HUES48 (cell line): ENCODE measurements at regions not wholly inside any gene's neighbourhood (a gene's known extent, or its start where the extent isn't known, plus 50 kb on each side); places are given as distances from the start of the nearest gene placed in this dataset.

Experiments used
- H3K27ac ChIP-seq: one replicate; pipeline ENCODE4 v1.7.0; 2013; ENCODE audit warnings: low read depth, low read length, inconsistent platforms
- H3K27me3 ChIP-seq: 2 replicates; pipeline ENCODE4 v1.6.1; 2013; ENCODE audit warnings: mild to moderate bottlenecking, low read length; ENCODE audit not compliant: control insufficient read depth, insufficient read depth
- H3K36me3 ChIP-seq: 2 replicates; pipeline ENCODE4 v1.6.1; 2013; ENCODE audit warnings: low read length; ENCODE audit not compliant: control insufficient read depth, insufficient read depth
- H3K4me1 ChIP-seq: 2 replicates; pipeline ENCODE4 v1.6.1; 2013; ENCODE audit warnings: mild to moderate bottlenecking, low read length; ENCODE audit not compliant: control insufficient read depth, insufficient read depth
- H3K4me3 ChIP-seq: 2 replicates; pipeline ENCODE4 v1.5.1; 2013; ENCODE audit warnings: mild to moderate bottlenecking, low read depth, low read length
- H3K9ac ChIP-seq: 2 replicates; pipeline ENCODE4 v1.6.1; 2013; ENCODE audit warnings: mild to moderate bottlenecking, low read depth, low read length, moderate library complexity
- H3K9me3 ChIP-seq: 2 replicates; pipeline ENCODE4 v1.6.1; 2013; ENCODE audit warnings: low read length; ENCODE audit not compliant: control insufficient read depth, insufficient read depth

DNA sequence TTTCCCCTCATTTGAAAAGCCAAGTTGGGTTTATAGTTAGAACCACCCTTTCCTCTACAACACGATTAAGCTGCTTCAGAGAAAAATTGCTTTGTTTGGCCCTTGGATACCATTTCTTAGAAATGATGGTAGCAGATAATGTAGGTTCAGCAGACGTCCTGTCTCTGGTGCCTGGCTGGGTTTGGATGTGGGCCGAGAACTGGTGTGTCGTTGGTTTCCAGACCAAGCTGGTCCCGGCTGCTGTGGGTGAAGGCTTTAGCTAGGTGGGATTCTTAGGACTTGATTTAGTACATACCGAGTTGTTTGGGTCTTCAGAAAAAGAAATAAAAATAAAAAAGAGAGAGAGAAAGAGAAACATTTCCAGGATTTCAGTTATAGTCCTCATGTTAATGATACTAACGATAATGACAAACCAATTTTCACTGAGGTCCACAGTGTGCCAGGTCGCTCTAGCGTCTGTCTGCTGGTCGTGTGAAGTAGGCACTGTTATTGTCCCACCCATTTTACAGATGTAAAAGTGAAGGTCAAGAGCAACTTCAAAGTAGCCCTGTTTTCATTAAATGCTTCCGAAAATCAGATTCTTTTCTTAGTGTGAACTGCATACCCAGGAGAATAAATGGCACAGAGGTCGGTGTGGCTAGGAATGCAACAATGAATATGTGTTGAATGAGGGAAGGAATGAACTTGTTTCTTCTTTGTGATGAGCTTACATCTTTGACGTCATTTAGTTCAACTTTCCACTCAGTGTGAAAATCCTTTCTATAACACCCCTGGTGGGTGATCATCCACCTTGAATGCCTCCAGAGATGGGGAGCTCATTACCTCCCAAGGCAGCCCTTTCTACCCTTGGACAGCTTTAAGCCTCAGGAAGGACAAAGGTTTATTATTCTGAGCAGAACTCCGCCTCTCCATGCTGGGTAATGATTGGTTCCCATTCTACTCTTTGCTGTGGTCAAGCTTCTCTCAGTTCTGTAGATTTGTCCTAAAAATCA is 115.9 kb downstream of the INHBB start:
- no peaks in the 10 kb centered on the region for H3K36me3 ChIP-seq
- peaks cover 91% of the 10 kb centered on the region for H3K27me3 ChIP-seq
- no peaks in the 10 kb centered on the region for H3K9me3 ChIP-seq
- no peak overlapping the region for H3K4me3 ChIP-seq
- peaks cover 10% of the 10 kb centered on the region for H3K4me1 ChIP-seq
- H3K9ac ChIP-seq: no peak overlapping the region
- no peak overlapping the region for H3K27ac ChIP-seq

DNA sequence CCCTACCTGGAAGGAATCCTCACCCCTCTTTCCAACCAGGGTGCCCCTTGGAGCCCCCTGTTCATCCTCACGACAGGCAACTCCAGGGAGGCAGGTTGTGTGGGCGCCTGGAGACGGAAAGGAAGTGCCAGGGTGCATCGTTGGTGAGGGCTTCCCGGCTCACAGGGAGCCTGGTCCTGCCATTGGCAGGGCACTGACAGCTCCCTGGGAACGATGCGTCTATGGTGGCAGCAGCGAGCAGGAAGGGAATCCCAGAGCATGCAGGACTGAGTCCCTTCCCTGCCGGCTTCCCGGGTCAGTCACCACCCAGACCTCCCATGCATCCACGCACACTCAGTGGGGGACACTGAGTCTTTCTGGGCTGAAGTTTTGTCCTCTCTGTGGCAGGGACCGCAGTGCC is 117.6 kb downstream of the INHBB start:
- H3K4me3 ChIP-seq: no peak overlapping the region
- H3K9me3 ChIP-seq: no peaks in the 10 kb centered on the region
- H3K36me3 ChIP-seq: no peaks in the 10 kb centered on the region
- peaks cover 11% of the 10 kb centered on the region for H3K4me1 ChIP-seq
- H3K9ac ChIP-seq: no peak overlapping the region
- H3K27me3 ChIP-seq: peaks cover 95% of the 10 kb centered on the region
- no peak overlapping the region for H3K27ac ChIP-seq

DNA sequence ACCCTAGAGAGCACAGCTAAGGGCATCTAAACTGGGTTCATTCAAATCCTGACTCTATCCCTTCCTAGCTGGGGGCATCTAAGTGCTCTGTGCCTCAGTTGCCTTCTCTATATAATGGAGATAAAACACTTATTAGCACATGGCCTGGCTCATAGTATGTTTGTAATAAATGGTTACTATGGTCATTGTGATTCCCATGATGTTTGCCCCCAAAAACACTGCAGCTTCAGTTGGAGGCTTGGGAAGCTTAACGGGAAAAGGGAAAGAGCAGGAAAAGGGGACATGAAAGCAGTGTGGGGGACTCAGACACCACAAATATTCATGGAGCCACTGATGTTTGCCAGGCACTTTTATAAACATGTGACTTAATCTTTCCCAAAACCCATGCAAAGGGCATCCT is 118.1 kb downstream of the INHBB start:
- Histone ChIP-seq H3K4me3 (no peak overlapping the region), H3K9me3 (no peaks in the 10 kb centered on the region), H3K4me1 (peaks cover 11% of the 10 kb centered on the region), H3K36me3 (no peaks in the 10 kb centered on the region), H3K27ac (no peak overlapping the region), H3K27me3 (peaks cover 97% of the 10 kb centered on the region), H3K9ac (no peak overlapping the region)

DNA sequence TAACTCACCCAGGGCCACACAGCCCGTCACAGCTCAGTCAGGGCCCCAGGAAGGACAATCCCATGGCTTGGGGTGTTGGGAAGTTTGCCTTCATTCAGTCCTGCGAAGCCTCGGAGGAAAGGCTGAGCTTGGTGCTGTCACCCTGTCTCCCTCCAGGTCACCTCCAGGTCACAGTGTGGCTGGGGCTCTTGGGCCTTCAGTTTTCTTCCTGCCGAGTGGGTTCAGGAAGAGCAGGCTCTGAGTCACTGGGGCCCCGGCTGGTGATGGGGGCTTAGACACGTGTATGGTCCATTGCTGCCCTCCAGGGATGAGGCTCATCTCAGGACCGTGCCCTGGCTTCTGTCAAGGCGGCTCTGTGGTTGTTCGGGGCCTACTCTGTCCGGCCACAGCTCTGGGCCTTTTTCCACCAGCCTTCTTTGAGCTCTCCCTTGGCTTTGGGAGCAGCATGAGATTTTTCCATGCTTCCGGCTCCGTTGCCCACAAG is 118.6 kb downstream of the INHBB start:
- Histone ChIP-seq H3K4me1 (peaks cover 11% of the 10 kb centered on the region), H3K9me3 (no peaks in the 10 kb centered on the region), H3K27me3 (peaks cover 97% of the 10 kb centered on the region), H3K27ac (no peak overlapping the region), H3K4me3 (no peak overlapping the region), H3K36me3 (no peaks in the 10 kb centered on the region), H3K9ac (no peak overlapping the region)

DNA sequence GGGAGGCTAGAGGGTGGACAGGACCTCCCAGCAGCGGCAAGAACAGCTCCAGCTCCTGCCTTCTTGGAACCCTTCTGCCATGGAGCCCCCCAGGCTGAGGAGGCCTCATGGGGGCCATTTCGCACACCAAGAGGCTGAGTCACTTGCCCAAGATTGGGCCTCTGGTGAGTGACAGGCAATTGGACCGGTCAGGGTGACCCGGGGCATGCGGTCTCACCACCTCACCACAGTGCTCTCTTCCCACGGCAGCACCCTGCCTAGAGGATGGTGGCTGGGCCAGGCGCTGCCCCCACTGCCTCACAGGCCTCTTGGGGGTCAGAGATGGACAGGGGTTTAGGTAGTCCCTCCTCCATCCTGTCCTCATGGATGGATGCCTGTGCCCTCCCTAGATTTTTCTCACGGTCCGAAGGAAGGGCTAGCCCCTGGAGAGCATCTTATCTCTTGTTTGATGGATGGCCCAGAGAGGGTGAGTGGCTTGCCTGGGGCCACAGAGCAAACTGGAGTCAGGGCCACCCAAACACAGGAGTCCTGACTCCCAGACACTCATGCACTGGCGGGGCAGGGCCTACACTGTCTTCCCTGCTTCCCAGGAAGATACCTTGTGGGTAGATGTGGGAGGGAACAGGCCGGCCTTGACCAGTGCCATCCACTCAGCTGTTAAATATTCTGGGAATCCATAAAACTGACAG is 119.2 kb downstream of the INHBB start:
- Histone ChIP-seq H3K36me3 (no peaks in the 10 kb centered on the region), H3K27ac (no peak overlapping the region), H3K27me3 (peaks cover 97% of the 10 kb centered on the region), H3K9ac (no peak overlapping the region), H3K4me1 (peaks cover 11% of the 10 kb centered on the region), H3K9me3 (no peaks in the 10 kb centered on the region), H3K4me3 (no peak overlapping the region)

DNA sequence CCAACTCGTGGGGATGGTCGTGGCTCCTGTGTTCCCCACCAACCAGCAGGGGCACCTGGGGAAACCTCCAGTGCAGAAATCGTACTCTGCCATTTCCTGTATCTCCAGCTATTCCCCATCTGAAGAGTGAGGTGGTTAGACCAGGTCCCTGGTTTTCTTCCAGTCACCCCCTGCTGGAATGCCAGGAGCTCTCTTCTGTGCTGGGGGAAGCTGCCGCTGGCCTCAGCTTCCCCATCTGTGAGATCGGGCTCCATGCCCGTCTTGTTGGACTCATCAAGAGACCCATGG is 119.7 kb downstream of the INHBB start:
- H3K9me3 ChIP-seq: no peaks in the 10 kb centered on the region
- peak overlapping the region; percentile 42 for H3K27ac ChIP-seq
- peaks cover 97% of the 10 kb centered on the region for H3K27me3 ChIP-seq
- H3K36me3 ChIP-seq: no peaks in the 10 kb centered on the region
- peaks cover 11% of the 10 kb centered on the region for H3K4me1 ChIP-seq
- H3K4me3 ChIP-seq: no peak overlapping the region
- no peak overlapping the region for H3K9ac ChIP-seq

DNA sequence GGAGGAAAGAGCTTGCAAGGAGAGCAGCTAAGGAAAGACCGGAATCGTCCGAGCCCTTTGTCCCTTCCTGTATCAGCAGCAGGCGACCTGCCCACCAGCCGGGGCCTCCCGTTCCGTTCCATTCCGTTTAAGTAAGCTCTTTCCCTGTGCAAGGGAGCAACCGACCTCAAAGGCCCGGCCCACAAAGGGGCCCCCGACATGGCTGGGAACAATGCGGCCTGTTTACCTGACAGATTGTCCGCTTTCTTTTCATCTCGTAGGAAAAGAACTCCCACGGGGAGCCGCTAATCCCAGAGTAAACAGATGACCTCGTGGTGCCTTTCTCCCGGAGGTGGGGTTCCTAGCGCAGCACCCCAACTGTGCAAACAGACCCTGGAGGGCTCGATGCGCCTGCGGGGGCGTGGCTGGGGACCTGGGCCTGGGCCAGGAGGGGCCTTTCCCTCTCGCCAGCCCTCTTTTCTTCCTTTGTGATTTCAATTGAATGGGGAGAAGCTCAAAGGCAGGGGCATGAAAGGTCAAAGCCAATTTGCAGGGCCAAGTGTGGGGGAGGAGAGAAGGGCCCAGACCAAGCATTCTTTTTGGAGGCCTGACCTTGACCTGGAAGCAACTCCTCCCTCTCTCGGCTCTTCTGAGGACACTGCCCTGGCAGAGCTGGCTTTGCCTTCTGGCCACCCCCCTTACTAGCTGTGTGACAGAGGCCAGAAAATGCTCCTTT is 120.2 kb downstream of the INHBB start:
- peaks cover 97% of the 10 kb centered on the region for H3K27me3 ChIP-seq
- no peak overlapping the region for H3K9ac ChIP-seq
- peaks cover 11% of the 10 kb centered on the region for H3K4me1 ChIP-seq
- H3K4me3 ChIP-seq: 0 out of 2 replicates have a peak overlapping the region, but pooled peaks have one; percentile 33
- no peaks in the 10 kb centered on the region for H3K36me3 ChIP-seq
- H3K27ac ChIP-seq: peak overlapping the region; percentile 42
- H3K9me3 ChIP-seq: no peaks in the 10 kb centered on the region

DNA sequence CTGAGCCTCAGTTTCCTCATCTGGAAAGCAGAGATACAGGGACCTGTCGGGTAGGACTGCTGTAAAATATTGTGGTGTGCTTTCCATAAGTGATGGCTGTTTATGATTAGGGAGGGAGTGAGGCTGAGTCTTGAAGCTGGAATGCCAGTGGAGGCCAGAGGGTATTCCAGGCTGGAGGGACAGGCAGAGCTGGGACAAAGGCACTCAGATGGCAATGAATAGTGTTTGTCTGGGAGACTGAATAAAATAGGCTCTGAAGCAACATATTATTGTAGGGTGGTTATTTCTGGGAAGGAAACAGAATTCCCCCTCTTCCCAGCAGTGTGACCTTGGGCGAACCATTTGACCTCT is 120.7 kb downstream of the INHBB start:
- peaks cover 97% of the 10 kb centered on the region for H3K27me3 ChIP-seq
- H3K27ac ChIP-seq: no peak overlapping the region
- H3K9ac ChIP-seq: no peak overlapping the region
- no peaks in the 10 kb centered on the region for H3K9me3 ChIP-seq
- peaks cover 11% of the 10 kb centered on the region for H3K4me1 ChIP-seq
- 0 out of 2 replicates have a peak overlapping the region, but pooled peaks have one; percentile 33 for H3K4me3 ChIP-seq
- no peaks in the 10 kb centered on the region for H3K36me3 ChIP-seq

DNA sequence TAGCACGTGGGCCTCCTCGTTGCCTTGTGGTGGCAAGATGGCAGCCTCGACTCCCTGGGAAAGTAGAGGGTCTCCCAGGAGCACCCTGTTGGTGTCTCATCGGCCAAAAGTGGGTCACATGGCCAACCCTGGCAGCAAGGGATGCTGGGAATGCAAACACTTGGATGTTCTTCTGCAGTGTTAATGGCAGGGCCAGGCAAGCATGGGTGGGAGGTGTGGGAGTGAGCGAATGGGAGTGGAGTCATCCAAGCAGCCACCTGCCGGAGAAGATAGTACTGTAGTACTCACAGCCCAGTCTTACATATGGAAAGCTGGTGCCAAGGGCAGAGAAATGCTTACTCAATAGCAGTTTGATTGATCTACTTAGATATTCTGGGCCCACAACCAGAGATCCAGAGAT is 122.2 kb downstream of the INHBB start:
- Histone ChIP-seq H3K4me3 (no peak overlapping the region), H3K9me3 (no peaks in the 10 kb centered on the region), H3K9ac (no peak overlapping the region), H3K27me3 (peaks cover 97% of the 10 kb centered on the region), H3K36me3 (no peaks in the 10 kb centered on the region), H3K4me1 (peaks cover 11% of the 10 kb centered on the region), H3K27ac (no peak overlapping the region)

DNA sequence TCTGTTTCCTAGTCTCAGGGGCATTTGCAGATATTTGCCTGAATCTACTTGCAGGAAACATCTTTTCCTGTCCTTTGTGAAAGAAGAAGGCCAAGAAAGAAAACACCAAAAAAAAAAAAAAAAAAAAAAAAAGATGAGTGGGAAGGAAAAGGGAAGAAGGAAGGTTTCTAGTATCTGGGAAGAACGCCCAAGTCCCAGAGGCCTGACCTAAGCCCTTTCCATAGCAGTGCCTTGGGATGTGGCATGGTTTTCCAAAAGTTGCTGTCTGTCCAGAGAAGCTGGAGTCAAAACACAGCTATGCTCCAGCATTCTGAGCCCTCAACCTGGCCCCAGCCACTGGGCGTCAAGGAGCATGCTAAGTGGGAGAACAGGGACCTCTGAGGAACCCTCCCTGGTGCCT is 123.5 kb downstream of the INHBB start:
- H3K36me3 ChIP-seq: no peaks in the 10 kb centered on the region
- no peak overlapping the region for H3K27ac ChIP-seq
- peaks cover 11% of the 10 kb centered on the region for H3K4me1 ChIP-seq
- H3K9ac ChIP-seq: no peak overlapping the region
- H3K9me3 ChIP-seq: no peaks in the 10 kb centered on the region
- H3K27me3 ChIP-seq: peaks cover 96% of the 10 kb centered on the region
- H3K4me3 ChIP-seq: no peak overlapping the region
